MM.1S (cell line): ENCODE measurements at regions not wholly inside any gene's neighbourhood (a gene's known extent, or its start where the extent isn't known, plus 50 kb on each side); places are given as distances from the start of the nearest gene placed in this dataset.
"Not testable (repeated sequence)": the region's sequence is repeated elsewhere in the genome, so short reads cannot be mapped to it uniquely, and the experiment has no call there.

ENCODE experiments used
- EZH2 ChIP-seq: fragments of 300-600 bp; sonication (generic); optimal IDR thresholded peaks from 2 replicates; pipeline ENCODE3; 2017; ENCODE audit warnings: low read depth, mild to moderate bottlenecking, antibody characterized with exemption, low read length, mixed read lengths
- EZH2phosphoT487 ChIP-seq: fragments of 300-600 bp; sonication (generic); IDR thresholded peaks from 2 replicates; pipeline ENCODE4 v1.6.1; 2018; ENCODE audit warnings: antibody characterized with exemption, low read length
- TF ChIP-seq, protein P1 (sequence below): fragments of 300-600 bp; sonication (generic); IDR thresholded peaks from 2 replicates; pipeline ENCODE4 v1.5.1; 2016; ENCODE audit warnings: antibody characterized with exemption, low read length, mixed read lengths

DNA sequence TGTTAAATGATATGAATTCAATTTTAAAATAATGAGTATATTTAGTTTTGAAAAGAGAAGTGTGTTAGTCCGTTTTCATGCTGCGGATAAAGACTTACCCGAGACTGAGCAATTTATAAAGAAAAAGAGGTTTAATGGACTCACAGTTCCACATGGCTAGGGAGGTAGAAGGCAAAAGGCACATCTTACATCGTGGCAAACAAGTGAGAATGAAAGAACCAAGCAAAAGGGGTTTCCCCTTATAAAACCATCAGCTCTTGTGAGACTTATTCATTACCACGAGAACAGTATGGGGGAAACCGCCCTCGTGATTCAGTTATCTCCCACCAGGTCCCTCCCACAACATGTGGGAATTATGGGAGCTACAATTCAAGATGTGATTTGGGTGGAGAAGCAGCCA, 51.8 kb upstream of the OSMR start:
- TF ChIP-seq, protein P1, sequence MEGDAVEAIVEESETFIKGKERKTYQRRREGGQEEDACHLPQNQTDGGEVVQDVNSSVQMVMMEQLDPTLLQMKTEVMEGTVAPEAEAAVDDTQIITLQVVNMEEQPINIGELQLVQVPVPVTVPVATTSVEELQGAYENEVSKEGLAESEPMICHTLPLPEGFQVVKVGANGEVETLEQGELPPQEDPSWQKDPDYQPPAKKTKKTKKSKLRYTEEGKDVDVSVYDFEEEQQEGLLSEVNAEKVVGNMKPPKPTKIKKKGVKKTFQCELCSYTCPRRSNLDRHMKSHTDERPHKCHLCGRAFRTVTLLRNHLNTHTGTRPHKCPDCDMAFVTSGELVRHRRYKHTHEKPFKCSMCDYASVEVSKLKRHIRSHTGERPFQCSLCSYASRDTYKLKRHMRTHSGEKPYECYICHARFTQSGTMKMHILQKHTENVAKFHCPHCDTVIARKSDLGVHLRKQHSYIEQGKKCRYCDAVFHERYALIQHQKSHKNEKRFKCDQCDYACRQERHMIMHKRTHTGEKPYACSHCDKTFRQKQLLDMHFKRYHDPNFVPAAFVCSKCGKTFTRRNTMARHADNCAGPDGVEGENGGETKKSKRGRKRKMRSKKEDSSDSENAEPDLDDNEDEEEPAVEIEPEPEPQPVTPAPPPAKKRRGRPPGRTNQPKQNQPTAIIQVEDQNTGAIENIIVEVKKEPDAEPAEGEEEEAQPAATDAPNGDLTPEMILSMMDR, result not testable (repeated sequence)
- TF ChIP-seq EZH2, EZH2phosphoT487: not testable (repeated sequence)
